GM12865 (cell line): ENCODE measurements at regions not wholly inside any gene's neighbourhood (a gene's known extent, or its start where the extent isn't known, plus 50 kb on each side); places are given as distances from the start of the nearest gene placed in this dataset.

Source experiments
- DNase-seq: peaks from one replicate; pipeline ENCODE4 v3.0.0; 2010; ENCODE audit warnings: low read depth
- H3K4me3 ChIP-seq: 2 replicates; pipeline ENCODE4 v1.5.1; 2011; ENCODE audit warnings: mild to moderate bottlenecking, low read depth, low read length, control low read depth
- TF ChIP-seq, protein P1 (sequence below): IDR thresholded peaks from 2 replicates; pipeline ENCODE4 v1.5.1; 2011; ENCODE audit warnings: low read length, control low read depth, low read depth, inconsistent platforms; ENCODE audit not compliant: insufficient read depth; ENCODE audit errors: missing control alignments

DNA sequence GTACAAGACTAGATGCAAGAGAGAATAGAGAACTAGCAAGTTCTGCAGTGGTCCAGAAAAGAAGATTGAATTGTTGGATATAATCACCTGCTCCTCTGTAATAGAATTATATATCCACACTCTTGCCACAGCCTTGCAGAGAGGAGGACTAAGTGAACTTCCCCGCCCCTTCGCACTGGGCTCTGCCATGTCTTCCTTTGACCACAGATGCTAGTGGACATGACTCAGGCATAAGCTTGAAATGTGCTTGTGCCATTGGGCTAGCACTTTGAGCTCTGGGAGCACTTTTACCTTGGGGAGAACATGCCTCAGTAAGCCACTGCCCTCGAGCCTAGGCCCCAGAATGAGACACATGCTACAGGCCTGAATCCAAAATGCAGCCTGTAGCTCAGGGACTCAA, 113.5 kb upstream of the RASA1 start:
- TF ChIP-seq, protein P1, sequence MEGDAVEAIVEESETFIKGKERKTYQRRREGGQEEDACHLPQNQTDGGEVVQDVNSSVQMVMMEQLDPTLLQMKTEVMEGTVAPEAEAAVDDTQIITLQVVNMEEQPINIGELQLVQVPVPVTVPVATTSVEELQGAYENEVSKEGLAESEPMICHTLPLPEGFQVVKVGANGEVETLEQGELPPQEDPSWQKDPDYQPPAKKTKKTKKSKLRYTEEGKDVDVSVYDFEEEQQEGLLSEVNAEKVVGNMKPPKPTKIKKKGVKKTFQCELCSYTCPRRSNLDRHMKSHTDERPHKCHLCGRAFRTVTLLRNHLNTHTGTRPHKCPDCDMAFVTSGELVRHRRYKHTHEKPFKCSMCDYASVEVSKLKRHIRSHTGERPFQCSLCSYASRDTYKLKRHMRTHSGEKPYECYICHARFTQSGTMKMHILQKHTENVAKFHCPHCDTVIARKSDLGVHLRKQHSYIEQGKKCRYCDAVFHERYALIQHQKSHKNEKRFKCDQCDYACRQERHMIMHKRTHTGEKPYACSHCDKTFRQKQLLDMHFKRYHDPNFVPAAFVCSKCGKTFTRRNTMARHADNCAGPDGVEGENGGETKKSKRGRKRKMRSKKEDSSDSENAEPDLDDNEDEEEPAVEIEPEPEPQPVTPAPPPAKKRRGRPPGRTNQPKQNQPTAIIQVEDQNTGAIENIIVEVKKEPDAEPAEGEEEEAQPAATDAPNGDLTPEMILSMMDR: no peak
- no peak overlapping the region for H3K4me3 ChIP-seq
- DNase-seq: no peak

DNA sequence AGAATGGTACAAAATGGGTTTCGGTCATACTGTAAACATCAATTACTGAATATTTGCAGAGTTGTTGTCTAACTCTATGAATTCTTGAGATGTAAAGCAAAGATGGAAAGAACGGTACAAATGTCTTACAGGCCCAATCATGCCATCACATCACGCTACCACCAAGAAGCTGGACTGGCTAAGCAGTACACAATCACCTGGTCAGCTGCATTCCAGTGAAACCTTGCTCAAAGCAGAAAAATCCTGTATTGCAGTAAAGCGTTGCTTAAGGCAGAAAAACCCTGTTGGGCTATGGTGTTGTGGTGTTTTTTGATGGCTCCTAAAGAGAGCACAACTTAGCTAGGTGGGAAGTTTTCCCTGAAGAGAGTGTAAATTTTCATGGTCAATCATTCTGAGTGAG, 112.6 kb upstream of the RASA1 start:
- DNase-seq: no peak
- no peak overlapping the region for H3K4me3 ChIP-seq
- TF ChIP-seq, protein P1: no peak

DNA sequence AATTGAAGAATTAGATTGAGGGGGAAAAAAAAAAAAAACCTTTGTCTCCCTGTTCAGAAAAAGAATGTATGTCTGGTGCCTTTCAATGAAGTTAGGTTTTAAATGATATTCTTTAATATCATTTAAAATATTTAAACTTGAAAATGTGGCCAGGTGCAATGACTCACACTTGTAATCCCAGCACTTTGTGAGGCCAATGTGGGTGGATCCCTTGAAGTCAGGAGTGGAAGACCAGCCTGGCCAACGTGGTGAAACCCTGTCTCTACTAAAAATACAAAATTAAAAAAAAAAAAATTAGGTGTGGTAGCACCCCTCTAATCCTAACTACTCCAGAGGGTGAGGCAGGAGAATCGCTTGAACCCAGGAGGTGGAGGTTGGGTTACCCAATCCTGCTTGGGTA, 111.1 kb upstream of the RASA1 start:
- no peak overlapping the region for H3K4me3 ChIP-seq
- DNase-seq: no peak
- TF ChIP-seq, protein P1: no peak

DNA sequence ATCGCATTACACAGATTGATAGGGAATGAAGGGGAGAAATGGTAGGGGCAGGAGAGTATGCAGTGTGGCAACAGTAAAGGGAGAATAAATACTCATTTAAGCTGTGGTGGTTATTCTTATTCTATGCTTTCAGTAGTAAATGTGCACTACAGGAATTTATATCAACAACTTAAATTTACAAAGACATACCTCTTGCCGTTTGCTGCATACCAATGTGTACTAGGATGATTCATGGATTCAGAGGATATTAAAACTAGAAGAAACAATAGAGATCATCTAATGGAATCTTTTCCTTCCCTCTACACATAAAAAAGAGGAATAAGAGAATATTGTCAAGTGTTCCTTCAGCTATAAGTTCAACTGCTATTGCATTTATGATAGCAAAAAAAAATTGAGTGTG, 103.3 kb upstream of the RASA1 start:
- TF ChIP-seq, protein P1: no peak
- DNase-seq: no peak
- H3K4me3 ChIP-seq: no peak overlapping the region

DNA sequence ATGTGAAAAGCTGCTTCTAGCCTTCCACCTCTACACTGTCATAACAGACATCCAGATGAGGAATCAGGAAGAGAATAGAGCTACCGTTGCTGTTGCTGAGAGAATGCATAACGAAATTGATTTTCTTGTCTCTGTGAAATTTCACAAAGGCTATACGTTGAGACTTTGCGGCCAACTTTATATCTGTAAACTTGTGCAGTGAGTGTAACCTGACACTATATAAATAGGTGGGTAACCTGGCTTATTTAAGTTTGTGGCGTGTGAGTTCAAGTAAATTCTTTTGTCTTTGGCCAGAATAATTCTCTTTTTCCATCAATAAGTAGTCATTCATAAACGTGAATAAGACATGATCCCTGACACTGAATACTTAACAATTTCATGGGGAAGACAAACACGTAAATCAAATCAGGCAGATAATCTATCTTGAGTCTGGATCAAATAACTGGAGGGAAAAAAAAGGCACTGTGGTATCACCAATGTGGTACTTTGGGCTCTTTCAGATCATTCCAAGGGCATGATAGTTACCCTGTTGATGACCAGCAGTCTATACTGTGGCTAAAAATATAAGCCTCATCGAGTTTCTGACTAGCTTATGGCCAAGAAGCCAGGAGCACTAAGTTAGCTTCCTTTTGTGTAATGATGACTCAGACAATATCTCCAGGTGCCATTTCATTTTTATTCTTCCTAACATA, 98.2 kb upstream of the RASA1 start:
- no peak overlapping the region for H3K4me3 ChIP-seq
- TF ChIP-seq, protein P1: no peak
- no peak for DNase-seq

DNA sequence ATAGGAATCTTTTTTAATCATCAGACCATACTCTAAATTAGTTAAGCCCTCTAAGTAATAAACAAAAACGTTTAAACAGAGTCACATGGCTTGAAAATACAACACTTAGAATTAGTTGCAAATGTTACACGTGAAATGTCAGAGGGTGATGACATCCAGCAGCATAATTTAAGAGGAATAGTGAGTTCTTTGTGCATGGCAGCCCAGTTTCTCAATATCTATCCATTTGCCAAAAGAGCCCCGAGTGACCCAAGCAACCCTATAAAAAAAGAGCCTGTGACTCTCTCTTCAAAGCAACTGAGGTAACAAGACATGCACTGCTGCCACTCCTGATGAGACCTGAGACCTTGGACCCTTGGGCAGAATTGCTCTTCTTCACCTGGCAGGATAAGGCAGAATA, 96.9 kb upstream of the RASA1 start:
- DNase-seq: no peak
- TF ChIP-seq, protein P1: no peak
- H3K4me3 ChIP-seq: no peak overlapping the region

DNA sequence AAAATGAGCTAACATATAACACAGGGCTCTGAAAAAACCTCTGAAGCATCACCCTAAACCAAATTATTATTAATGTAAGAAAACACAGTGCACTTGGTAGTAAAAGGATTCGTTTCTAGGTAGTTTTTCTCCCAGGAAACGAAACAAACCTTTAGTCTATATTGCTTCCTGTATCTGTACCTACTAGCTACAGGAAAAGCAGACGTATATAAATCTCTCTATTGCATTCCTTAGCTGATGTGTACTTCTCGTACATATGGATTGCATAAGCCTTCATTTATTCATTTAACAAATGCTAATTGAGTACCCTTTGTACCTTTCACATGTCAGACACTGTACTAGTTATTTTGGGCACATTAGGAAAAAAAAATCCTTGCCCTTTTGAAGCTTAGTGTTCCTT, 85.0 kb upstream of the RASA1 start:
- no peak for DNase-seq
- TF ChIP-seq, protein P1: no peak
- H3K4me3 ChIP-seq: no peak overlapping the region
